WERI-Rb-1 (cell line): ENCODE measurements at regions not wholly inside any gene's neighbourhood (a gene's known extent, or its start where the extent isn't known, plus 50 kb on each side); places are given as distances from the start of the nearest gene placed in this dataset.

Experiments used
- DNase-seq: peaks from one replicate; pipeline ENCODE4 v3.0.0-alpha.2; 2020
- H3K27ac ChIP-seq: fragments of 250-450 bp; sonication (Bioruptor Pico); 2 replicates; pipeline ENCODE4 v1.5.1; 2020; ENCODE audit warnings: mild to moderate bottlenecking, moderate library complexity
- H3K27me3 ChIP-seq: fragments of 250-450 bp; sonication (Bioruptor Pico); 2 replicates; pipeline ENCODE4 v1.5.1; 2021; ENCODE audit warnings: mild to moderate bottlenecking, low read depth, moderate library complexity; ENCODE audit not compliant: insufficient read depth, severe bottlenecking
- H3K36me3 ChIP-seq: fragments of 250-450 bp; sonication (Bioruptor Pico); 2 replicates; pipeline ENCODE4 v1.5.1; 2020; ENCODE audit warnings: mild to moderate bottlenecking, moderate library complexity
- H3K4me3 ChIP-seq: 2 replicates; pipeline ENCODE4 v1.5.1; 2011; ENCODE audit warnings: low read depth, mild to moderate bottlenecking, control low read depth, low read length
- H3K9me3 ChIP-seq: fragments of 250-450 bp; sonication (Bioruptor Pico); 2 replicates; pipeline ENCODE4 v1.5.1; 2021; ENCODE audit warnings: mild to moderate bottlenecking, moderate library complexity; ENCODE audit not compliant: severe bottlenecking
- CTCF ChIP-seq: IDR thresholded peaks from 2 replicates; pipeline ENCODE4 v1.5.1; 2011; ENCODE audit warnings: low read depth, mild to moderate bottlenecking, control low read depth, inconsistent platforms, low read length

- Histone ChIP-seq H3K27ac (no peak overlapping the region), H3K27me3 (no peaks in the 10 kb centered on the region), H3K36me3 (no peaks in the 10 kb centered on the region), H3K9me3 (no peaks in the 10 kb centered on the region), H3K4me3 (no peak overlapping the region)
- no peak for DNase-seq
- no peak for TF ChIP-seq CTCF
These were observed 173.5 kb downstream of the LMBRD1 start for GRCh38 chr6:69623357-69623756.

- no peak for DNase-seq
- Histone ChIP-seq H3K9me3 (no peaks in the 10 kb centered on the region), H3K27ac (no peak overlapping the region), H3K4me3 (no peak overlapping the region), H3K36me3 (no peaks in the 10 kb centered on the region), H3K27me3 (no peaks in the 10 kb centered on the region)
- no peak for TF ChIP-seq CTCF
These were observed 173.9 kb downstream of the LMBRD1 start for GRCh38 chr6:69622924-69623323.

- no peak for TF ChIP-seq CTCF
- H3K4me3 ChIP-seq: no peak overlapping the region
- H3K27ac ChIP-seq: no peak overlapping the region
- peak; percentile 14 for DNase-seq
- no peaks in the 10 kb centered on the region for H3K9me3 ChIP-seq
- no peaks in the 10 kb centered on the region for H3K27me3 ChIP-seq
- H3K36me3 ChIP-seq: no peaks in the 10 kb centered on the region
These were observed 174.6 kb downstream of the LMBRD1 start for GRCh38 chr6:69622230-69622629.

GRCh38 chr6:69617163-69617562, 179.6 kb downstream of the LMBRD1 start:
- no peak for DNase-seq
- Histone ChIP-seq H3K36me3 (no peaks in the 10 kb centered on the region), H3K4me3 (no peak overlapping the region), H3K9me3 (no peaks in the 10 kb centered on the region), H3K27me3 (no peaks in the 10 kb centered on the region), H3K27ac (no peak overlapping the region)
- TF ChIP-seq CTCF: no peak

GRCh38 chr6:69609836-69610472, 186.9 kb downstream of the LMBRD1 start:
- H3K27me3 ChIP-seq: no peaks in the 10 kb centered on the region
- H3K9me3 ChIP-seq: no peaks in the 10 kb centered on the region

More at GRCh38 chr6:69609836-69610472, 186.9 kb downstream of the LMBRD1 start:
- no peak overlapping the region for H3K27ac ChIP-seq
- no peak overlapping the region for H3K4me3 ChIP-seq
- H3K36me3 ChIP-seq: no peaks in the 10 kb centered on the region
- no peak for TF ChIP-seq CTCF
- DNase-seq: no peak
